ENCODE measurements at regions not wholly inside any gene's neighbourhood (a gene's known extent, or its start where the extent isn't known, plus 50 kb on each side); places are given as distances from the start of the nearest gene placed in this dataset.

DNA sequence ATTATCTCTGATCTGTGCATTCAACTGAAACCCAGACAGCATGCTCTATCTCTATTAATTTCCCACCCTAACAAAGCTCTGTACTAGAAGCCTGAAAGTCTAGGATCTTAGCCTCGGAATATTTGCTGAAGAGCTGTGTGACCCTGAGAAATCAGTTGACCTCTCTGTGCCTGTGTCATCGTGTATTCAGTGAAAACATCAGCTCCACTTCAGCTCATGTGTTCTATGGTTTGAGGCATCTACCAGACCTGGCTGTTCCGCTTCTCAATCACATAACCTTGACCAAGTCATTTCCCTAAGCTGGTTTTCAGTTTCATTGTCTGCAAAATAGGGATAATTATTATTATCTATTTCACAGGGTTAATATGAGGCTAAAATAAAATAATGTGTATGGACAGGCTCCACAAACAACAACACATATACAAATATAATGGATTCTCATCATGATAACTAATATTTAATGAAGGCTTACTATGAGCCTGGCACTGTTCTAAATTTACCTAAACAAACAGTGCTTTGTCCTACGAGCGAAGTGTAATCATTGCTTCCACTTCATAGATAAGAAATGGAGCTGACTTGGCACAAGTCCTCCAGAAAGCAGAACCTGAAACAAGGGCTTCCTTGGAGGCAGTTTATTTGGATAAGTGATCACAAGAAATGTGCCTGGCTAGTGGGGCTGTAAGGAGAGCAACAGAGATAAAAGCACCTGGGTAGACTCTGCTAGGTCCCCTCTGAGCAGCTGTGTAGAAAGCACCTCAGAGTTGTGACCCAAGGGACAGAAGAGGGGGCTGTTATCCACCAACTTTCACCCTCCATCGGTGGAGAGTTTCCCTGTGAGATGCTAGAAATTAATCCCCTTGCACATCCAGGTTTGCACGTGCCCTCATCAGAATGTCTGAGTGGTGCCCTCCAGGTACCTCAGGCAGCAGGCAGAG, 356.9 kb downstream of the RAB28 start:
- no peak overlapping the region for H3K4me3 ChIP-seq (ENCODE audit: low read depth, low read length)
- H3K36me3 ChIP-seq (ENCODE audit: control insufficient read depth in 2 of 2, insufficient read depth in 1 of 2, low read length in 2 of 2), result no peaks in the 10 kb centered on the region
- TF ChIP-seq OSR2 (tag by site-specific recombination; IDR thresholded peaks at IDR 0.05), result peak; percentile 19; the same call in 1 of the 2 replicates
- TF ChIP-seq FEZF1 (tag by site-specific recombination; IDR thresholded peaks at IDR 0.05), result peak; percentile 15; the same call in 1 of the 2 replicates
- TF ChIP-seq ZNF654 (tag by site-specific recombination; IDR thresholded peaks at IDR 0.05; ENCODE audit: low read depth), result peak; percentile 14; the same call in 1 of the 2 replicates
- TF ChIP-seq, protein P1, sequence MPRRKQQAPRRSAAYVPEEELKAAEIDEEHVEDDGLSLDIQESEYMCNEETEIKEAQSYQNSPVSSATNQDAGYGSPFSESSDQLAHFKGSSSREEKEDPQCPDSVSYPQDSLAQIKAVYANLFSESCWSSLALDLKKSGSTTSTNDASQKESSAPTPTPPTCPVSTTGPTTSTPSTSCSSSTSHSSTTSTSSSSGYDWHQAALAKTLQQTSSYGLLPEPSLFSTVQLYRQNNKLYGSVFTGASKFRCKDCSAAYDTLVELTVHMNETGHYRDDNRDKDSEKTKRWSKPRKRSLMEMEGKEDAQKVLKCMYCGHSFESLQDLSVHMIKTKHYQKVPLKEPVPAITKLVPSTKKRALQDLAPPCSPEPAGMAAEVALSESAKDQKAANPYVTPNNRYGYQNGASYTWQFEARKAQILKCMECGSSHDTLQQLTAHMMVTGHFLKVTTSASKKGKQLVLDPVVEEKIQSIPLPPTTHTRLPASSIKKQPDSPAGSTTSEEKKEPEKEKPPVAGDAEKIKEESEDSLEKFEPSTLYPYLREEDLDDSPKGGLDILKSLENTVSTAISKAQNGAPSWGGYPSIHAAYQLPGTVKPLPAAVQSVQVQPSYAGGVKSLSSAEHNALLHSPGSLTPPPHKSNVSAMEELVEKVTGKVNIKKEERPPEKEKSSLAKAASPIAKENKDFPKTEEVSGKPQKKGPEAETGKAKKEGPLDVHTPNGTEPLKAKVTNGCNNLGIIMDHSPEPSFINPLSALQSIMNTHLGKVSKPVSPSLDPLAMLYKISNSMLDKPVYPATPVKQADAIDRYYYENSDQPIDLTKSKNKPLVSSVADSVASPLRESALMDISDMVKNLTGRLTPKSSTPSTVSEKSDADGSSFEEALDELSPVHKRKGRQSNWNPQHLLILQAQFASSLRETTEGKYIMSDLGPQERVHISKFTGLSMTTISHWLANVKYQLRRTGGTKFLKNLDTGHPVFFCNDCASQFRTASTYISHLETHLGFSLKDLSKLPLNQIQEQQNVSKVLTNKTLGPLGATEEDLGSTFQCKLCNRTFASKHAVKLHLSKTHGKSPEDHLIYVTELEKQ (tag by site-specific recombination; IDR thresholded peaks at IDR 0.05; ENCODE audit: borderline replicate concordance), result no peak
- no peak for TF ChIP-seq ZFP37 (tag by site-specific recombination; IDR thresholded peaks at IDR 0.05)
- no peak for TF ChIP-seq ZNF555 (tag by site-specific recombination; conservative IDR thresholded peaks at IDR 0.05)
- no peak for TF ChIP-seq ZNF629 (tag by site-specific recombination; IDR thresholded peaks at IDR 0.05)
- 0 out of 2 replicates have a peak, but pooled peaks have one; percentile 66 for TF ChIP-seq ZNF768 (tag by site-specific recombination; IDR thresholded peaks at IDR 0.05)
- ChIA-PET POLR2A (no interaction called here), CTCF (interaction anchor here (0.6 kb wide), 1 partner anchor 28 kb away, joined by 4 read pairs; no protein-coding TSS in a partner anchor)
- H3K27ac ChIP-seq (ENCODE audit: extremely low read depth, low read depth, low read length), result no peak overlapping the region
- no peaks in the 10 kb centered on the region for H3K9me3 ChIP-seq (ENCODE audit: control insufficient read depth, insufficient read depth, low read depth, low read length)
- no peaks in the 10 kb centered on the region for H3K4me1 ChIP-seq (ENCODE audit: control insufficient read depth, insufficient read depth, low read length)

DNA sequence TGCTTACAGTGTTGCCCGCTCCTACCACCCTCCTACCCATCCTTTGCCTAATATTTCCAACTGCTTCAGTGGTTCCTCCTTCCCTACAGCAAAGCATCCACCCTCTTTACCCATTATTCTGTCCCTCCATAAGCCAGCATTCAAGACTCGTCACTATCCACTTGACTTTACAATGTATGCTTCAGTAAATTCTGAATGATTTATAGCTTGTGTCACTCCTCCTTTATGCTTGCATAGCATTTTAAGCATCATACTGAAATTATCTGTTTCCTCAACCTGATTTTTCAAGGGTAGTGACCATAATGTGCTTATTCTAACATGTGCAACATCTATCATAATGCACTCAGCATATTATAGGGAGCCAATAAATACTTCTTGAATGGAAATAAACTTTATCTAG, 365.5 kb downstream of the RAB28 start:
- ChIA-PET POLR2A (no interaction called here), CTCF (no interaction called here)
- Histone ChIP-seq H3K36me3 (ENCODE audit: control insufficient read depth in 2 of 2, insufficient read depth in 1 of 2, low read length in 2 of 2) (no peaks in the 10 kb centered on the region), H3K9me3 (ENCODE audit: control insufficient read depth, insufficient read depth, low read depth, low read length) (no peaks in the 10 kb centered on the region), H3K4me3 (ENCODE audit: low read depth, low read length) (no peak overlapping the region), H3K4me1 (ENCODE audit: control insufficient read depth, insufficient read depth, low read length) (no peaks in the 10 kb centered on the region), H3K27ac (ENCODE audit: extremely low read depth, low read depth, low read length) (no peak overlapping the region)
- no peak for TF ChIP-seq ZNF416 (tag by site-specific recombination; IDR thresholded peaks at IDR 0.05)
- TF ChIP-seq, protein P2, sequence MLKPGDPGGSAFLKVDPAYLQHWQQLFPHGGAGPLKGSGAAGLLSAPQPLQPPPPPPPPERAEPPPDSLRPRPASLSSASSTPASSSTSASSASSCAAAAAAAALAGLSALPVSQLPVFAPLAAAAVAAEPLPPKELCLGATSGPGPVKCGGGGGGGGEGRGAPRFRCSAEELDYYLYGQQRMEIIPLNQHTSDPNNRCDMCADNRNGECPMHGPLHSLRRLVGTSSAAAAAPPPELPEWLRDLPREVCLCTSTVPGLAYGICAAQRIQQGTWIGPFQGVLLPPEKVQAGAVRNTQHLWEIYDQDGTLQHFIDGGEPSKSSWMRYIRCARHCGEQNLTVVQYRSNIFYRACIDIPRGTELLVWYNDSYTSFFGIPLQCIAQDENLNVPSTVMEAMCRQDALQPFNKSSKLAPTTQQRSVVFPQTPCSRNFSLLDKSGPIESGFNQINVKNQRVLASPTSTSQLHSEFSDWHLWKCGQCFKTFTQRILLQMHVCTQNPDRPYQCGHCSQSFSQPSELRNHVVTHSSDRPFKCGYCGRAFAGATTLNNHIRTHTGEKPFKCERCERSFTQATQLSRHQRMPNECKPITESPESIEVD (tag by site-specific recombination; IDR thresholded peaks at IDR 0.05), result peak; percentile 30; the same call in 1 of the 2 replicates
- no peak for TF ChIP-seq ZNF16 (tag by site-specific recombination; IDR thresholded peaks at IDR 0.05; ENCODE audit: low read depth)
- TF ChIP-seq GLI4 (tag by site-specific recombination; IDR thresholded peaks at IDR 0.05), result no peak

DNA sequence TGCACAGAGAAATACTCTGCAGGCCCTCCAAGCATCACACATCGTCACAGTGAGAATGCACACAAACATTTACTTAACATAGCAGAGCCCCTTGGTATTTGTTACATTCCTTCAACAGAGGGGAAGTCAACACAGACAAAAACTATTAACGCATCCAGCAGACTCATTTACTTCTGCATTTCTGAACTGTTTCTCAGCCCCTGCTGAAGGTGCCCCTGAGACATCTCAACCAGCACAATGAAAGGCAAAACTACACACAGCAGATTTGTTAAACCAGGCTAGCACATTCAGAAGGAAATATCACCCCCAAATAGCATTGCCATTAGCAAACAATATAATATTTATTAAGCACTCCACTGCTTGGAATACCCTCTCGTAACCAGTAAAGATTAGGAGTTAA, 367.0 kb downstream of the RAB28 start:
- POLR2A ChIA-PET, result no interaction called here
- Histone ChIP-seq H3K4me3 (ENCODE audit: low read depth, low read length) (no peak overlapping the region), H3K36me3 (ENCODE audit: control insufficient read depth in 2 of 2, insufficient read depth in 1 of 2, low read length in 2 of 2) (no peaks in the 10 kb centered on the region), H3K27ac (ENCODE audit: extremely low read depth, low read depth, low read length) (no peak overlapping the region), H3K9me3 (ENCODE audit: control insufficient read depth, insufficient read depth, low read depth, low read length) (no peaks in the 10 kb centered on the region), H3K4me1 (ENCODE audit: control insufficient read depth, insufficient read depth, low read length) (no peaks in the 10 kb centered on the region)
- CTCF ChIA-PET, result no interaction called here
- TF ChIP-seq ZNF555 (tag by site-specific recombination; conservative IDR thresholded peaks at IDR 0.05), result no peak
- TF ChIP-seq ZFHX2 (tag by site-specific recombination; conservative IDR thresholded peaks at IDR 0.05), result no peak
- TF ChIP-seq RBAK (tag by site-specific recombination; IDR thresholded peaks at IDR 0.05), result no peak
- TF ChIP-seq, protein P3, sequence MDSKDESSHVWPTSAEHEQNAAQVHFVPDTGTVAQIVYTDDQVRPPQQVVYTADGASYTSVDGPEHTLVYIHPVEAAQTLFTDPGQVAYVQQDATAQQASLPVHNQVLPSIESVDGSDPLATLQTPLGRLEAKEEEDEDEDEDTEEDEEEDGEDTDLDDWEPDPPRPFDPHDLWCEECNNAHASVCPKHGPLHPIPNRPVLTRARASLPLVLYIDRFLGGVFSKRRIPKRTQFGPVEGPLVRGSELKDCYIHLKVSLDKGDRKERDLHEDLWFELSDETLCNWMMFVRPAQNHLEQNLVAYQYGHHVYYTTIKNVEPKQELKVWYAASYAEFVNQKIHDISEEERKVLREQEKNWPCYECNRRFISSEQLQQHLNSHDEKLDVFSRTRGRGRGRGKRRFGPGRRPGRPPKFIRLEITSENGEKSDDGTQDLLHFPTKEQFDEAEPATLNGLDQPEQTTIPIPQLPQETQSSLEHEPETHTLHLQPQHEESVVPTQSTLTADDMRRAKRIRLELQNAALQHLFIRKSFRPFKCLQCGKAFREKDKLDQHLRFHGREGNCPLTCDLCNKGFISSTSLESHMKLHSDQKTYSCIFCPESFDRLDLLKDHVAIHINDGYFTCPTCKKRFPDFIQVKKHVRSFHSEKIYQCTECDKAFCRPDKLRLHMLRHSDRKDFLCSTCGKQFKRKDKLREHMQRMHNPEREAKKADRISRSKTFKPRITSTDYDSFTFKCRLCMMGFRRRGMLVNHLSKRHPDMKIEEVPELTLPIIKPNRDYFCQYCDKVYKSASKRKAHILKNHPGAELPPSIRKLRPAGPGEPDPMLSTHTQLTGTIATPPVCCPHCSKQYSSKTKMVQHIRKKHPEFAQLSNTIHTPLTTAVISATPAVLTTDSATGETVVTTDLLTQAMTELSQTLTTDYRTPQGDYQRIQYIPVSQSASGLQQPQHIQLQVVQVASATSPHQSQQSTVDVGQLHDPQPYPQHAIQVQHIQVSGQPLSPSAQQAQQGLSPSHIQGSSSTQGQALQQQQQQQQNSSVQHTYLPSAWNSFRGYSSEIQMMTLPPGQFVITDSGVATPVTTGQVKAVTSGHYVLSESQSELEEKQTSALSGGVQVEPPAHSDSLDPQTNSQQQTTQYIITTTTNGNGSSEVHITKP (tag by site-specific recombination; IDR thresholded peaks at IDR 0.05), result no peak
- TF ChIP-seq KLF8 (tag by site-specific recombination; IDR thresholded peaks at IDR 0.05), result no peak
- TF ChIP-seq, protein P4, sequence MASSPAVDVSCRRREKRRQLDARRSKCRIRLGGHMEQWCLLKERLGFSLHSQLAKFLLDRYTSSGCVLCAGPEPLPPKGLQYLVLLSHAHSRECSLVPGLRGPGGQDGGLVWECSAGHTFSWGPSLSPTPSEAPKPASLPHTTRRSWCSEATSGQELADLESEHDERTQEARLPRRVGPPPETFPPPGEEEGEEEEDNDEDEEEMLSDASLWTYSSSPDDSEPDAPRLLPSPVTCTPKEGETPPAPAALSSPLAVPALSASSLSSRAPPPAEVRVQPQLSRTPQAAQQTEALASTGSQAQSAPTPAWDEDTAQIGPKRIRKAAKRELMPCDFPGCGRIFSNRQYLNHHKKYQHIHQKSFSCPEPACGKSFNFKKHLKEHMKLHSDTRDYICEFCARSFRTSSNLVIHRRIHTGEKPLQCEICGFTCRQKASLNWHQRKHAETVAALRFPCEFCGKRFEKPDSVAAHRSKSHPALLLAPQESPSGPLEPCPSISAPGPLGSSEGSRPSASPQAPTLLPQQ (tag by site-specific recombination; IDR thresholded peaks at IDR 0.05), result no peak
- TF ChIP-seq ZNF664 (tag by site-specific recombination; IDR thresholded peaks at IDR 0.05), result no peak
- no peak for TF ChIP-seq PRDM1 (tag by site-specific recombination; IDR thresholded peaks at IDR 0.05)
- TF ChIP-seq ZNF354C (tag by site-specific recombination; IDR thresholded peaks at IDR 0.05; ENCODE audit: borderline replicate concordance, low read depth), result no peak
